ENCODE measurements at regions not wholly inside any gene's neighbourhood (a gene's known extent, or its start where the extent isn't known, plus 50 kb on each side); places are given as distances from the start of the nearest gene placed in this dataset.
"Not testable (repeated sequence)": the region's sequence is repeated elsewhere in the genome, so short reads cannot be mapped to it uniquely, and the experiment has no call there.

DNA sequence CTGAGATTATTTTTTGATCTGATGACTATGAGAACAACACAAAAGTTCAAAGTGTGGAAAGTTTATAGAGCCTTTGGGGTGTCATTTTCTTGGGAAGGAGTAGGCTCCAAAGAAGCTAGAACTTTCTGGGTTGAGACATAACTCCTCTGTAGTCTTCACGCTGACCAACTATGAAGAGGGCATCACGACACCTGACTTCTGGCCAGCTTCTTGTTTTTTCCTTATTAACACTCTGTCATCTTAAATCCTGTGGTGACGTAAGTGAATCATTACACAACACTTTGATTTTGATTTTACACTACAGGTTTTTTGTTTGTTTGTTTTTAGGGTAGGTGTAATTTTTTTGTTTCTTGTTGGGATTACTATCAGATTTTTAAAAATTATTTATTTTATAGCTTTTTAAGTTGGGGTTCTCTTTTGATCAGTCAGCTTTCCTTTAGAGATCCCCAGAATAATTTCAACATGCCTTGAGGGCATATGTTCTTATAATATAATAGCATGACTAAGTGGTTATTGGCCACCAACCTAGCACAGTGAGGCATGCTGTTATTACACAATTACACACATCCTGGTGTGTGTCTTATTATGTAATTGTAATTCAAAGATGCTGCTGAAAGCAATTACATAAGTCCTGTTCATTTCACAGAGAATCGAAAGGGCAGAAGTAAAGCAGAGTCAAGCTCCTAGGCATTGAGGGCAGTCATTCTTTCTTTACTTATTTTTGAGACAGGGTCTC lies 281.6 kb upstream of the NOTCH2NLA start:
- DNase-seq (ENCODE audit: low spot score): not testable (repeated sequence)

DNA sequence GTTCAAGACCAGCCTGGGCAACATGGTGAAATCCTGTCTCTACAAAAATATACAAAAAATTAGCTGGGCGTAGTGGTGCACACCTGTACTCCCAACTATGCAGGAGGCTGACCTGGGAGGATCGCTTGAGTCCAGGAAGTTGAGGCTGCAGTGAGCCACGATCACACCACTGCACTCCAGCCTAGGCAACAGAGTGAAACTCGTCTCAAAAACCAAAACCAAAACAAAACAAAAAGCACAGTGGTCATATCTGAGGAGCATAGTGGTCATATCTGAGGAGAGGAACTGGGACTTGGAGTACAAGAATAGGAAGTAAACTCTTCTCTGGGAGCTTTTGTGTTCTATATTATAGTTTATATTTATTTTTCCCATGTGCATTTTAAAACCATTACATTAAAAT lies 275.3 kb upstream of the NOTCH2NLA start:
- DNase-seq (ENCODE audit: low spot score): not testable (repeated sequence)

DNA sequence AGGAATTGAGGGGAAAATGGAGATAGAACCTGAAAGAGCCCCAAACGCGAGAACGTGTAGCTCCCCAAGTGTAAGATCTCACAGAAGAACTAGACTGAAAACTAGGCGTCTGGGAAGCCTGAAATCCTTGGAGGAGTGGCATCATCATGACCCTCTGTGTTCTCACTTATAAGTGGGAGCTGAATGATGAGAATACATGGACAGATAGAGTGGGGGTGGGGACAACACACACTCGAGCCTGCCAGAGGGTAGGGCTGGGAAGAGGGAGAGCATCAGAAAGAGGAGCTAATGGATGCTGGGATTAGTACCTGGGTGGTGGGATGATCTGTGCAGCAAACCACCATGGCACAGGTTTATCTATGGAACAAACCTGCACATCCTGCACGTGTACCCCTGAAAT lies 258.7 kb upstream of the NOTCH2NLA start:
- not testable (repeated sequence) for DNase-seq (ENCODE audit: low spot score)

DNA sequence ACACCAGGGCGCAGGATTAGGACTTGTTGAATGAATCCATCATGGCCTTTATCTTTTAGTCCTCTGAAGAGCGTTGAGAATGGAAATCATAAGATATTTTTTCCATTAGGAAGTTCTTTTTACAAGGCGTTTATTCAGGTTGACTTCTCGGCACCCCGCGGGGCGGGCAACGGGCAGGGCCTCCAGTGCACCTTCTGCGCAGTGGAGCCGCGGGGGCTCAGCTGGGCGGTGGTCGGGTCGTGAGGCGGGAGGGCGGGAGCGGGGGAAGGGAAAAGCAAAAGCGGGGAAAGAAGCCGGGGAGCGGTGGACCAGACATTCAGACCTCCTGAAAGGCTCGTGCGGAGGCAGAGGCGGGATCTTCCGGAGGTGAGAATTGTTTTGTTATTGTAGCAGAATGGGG lies 258.3 kb upstream of the NOTCH2NLA start:
- DNase-seq (ENCODE audit: low spot score): not testable (repeated sequence)

DNA sequence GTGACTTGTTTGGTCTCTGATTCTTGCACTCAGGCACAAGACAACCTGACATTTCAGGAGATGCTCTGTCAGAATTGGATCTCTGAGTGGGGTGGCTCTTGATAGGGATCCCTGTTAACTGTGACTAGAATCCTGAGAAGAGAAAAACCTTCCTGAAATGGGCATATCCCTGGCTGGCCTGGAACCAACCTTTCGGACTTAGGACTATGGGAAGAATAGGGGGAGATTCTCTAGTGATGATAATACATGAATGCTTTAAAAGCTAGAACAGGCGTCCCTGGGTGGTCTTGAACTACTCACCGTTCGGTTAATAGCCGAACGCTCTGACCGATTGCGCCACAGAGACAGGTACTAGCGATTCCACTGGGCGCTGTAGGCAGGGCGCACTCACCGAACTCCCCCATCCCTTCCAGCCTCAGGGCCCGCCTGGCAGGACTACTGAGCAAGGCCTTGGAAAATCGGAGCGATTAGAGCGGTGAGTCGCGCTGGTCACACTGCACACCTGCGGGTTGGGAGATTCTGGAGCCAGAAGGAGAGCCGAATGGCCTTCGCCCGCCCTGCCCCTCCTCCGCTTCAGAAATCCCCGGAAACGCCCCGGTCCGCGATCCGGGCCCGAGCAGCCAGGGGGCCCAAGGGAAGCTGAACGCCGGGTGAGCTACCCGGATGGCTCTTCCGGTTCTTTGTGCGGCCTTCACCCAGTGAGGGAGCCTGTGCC lies 257.6 kb upstream of the NOTCH2NLA start:
- DNase-seq (ENCODE audit: low spot score): not testable (repeated sequence)

DNA sequence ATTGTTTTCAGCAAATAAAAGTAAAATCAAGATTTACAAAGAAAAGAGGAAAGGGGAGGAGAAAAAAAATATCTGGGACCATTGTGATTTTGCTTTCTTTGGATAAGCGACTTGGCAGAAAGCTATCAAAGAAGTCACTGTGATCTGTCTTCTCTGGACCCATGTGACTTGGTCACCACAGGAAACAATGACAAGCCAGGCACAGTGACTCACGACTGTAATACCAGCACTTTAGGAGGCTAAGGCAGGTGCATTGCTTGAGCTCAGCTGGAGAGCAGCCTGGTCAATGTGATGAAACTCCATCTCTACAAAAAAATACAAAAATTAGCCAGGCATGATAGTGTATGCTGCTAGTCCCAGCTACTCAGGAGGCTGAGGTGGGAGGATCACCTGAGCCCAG lies 255.4 kb upstream of the NOTCH2NLA start:
- not testable (repeated sequence) for DNase-seq (ENCODE audit: low spot score)

DNA sequence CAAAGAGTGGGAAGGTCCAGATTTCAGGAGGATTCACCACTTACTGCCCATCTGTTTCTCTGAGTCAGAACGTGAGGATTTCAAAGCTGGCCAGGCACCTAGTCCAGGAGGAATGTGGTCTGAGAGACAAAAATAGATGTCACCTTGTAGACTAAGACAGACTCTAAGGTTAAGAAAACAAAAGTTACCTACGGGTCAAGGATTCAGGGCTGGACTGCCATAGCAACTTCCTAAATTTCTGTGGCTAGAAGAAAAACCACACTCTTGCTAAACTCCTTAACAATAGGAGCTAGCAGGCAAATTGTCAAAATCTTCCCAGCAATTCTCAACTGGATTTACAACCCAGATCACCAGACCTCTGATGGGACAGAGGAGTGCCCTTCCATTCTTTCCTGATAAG lies 250.4 kb upstream of the NOTCH2NLA start:
- not testable (repeated sequence) for DNase-seq (ENCODE audit: low spot score)

DNA sequence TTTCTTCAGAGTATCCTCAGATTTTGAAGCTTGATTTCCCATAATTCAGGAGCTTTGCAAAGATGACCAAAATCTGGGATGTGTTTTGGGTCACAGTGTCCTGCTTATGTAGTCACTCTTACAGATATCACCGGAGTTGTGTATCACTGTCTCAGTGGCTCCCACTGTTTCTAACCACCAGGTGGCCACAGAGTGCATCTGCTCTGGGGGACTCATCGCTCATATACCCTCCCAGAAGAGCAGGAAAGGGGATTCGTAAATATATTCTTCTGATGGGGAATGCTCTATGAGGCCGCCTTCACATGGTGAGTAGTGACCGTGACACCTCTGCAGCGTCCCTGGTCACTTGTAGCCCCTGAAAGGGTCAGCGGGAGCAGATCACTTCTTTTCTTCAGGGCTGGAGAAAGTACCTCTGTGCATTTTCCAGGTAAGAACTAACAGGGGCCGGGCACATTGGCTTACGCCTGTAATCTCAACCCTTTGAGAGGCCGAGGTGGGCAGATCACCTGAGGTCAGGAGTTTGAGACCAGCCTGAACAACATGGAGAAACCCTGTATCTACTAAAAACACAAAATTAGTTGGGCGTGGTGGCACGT lies 249.4 kb upstream of the NOTCH2NLA start:
- DNase-seq (ENCODE audit: low spot score): peak; percentile 29

DNA sequence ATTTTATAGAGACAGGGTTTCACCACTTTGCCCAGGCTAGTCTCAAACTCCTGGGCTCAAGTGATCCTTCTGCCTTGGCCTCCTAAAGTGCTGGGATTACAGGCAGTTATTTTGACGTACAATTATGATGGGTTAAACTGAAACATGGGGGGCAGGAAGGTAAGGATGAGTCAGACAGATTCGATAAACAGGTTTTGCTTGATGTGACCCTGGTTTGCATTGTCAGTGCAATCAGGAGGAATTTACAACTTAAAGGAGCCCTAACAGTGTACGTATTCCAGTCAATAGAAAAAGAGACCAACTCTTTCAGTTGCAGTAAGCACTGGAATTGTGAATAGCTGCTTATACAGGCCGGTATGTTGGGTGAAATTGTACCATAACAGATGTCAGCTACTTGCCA lies 246.3 kb upstream of the NOTCH2NLA start:
- DNase-seq (ENCODE audit: low spot score): not testable (repeated sequence)

DNA sequence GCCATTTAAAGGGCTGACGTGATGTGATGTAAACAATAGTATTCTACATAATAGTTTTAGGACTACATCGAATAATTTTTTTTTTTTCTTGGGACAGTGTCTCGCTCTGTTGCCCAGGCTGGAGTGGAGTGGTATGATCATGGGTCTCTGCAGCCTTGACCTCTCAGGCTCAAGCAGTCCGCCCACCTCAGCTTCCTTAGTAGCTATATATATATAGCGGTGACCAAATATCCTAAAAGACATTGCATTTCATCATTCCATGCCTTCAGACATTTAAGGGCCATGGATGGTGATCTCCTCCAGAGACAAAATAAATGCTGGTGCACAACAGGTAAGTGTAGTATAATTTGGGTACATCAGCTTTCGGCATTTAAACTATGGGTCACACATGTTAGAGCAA lies 245.4 kb upstream of the NOTCH2NLA start:
- not testable (repeated sequence) for DNase-seq (ENCODE audit: low spot score)

DNA sequence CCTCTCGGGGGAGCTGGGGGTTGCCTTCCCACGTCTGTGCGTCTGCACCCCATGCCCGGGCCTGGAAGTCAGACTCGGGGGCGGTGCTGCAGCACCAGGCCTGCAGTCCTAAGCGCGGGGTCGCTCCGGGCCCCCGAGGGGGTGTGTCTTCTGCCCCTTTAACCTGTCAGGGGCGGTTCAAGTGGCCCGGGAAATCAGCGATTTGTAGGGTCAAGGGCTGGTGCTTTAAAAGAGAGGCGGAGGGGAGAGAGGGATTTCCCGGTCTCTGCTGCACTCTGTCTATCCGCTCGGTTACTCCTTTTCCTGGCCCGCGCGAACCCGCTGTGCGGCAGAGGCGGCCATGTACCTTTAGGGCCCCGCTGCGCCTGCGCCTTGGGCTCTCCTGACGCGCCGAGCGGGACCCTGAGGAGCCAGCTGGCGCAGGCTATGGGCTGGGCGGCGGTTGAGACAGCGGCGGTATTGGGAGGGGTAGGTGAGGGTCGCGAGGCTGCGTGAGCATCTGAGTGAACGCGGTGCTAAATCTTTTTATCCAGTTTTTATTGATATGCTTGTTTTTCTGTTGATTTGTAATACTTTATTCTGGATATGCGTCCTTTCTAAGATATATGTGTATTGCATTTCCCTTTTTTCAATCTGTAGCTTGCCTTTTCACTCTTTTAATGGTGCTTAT lies 243.5 kb upstream of the NOTCH2NLA start:
- DNase-seq (ENCODE audit: low spot score): not testable (repeated sequence)

DNA sequence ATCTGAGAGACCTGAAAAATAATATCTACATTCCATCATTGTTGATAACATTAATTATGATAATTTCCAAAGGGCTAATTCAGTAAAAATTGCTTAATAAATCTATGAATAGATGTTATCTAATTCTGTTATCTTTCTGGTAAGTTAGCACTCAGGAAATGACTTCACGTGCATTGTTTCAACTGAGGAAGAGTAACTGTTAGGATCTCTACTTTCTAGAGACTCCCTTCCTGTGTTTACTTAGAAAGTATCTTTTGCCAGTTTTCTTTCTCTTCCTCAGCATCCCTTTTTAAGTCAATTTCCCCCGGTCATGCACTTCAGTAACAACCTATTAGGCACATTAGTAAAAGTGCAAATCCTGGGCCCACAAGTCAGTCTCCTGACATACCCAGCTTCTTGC lies 231.1 kb upstream of the NOTCH2NLA start:
- DNase-seq (ENCODE audit: low spot score): not testable (repeated sequence)

DNA sequence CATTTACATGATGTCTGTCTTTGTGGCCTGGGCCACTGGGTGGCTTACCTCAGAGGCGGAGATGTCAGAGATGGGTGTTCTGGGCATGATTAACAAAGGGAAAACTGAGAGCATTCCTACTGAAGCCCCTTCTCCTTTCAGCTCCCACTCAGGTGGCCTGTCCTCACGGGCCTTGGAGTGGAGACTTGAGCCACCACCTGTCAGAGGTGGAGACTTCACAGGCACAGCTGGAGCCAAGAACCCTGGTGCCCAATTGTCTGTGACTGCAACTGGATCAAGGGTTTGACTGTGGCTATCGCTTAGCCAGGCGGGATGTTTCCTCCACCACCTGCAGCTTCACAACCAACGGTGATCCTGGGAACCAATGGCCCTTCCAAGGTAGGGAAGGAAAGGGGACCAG lies 230.5 kb upstream of the NOTCH2NLA start:
- DNase-seq (ENCODE audit: low spot score): not testable (repeated sequence)

DNA sequence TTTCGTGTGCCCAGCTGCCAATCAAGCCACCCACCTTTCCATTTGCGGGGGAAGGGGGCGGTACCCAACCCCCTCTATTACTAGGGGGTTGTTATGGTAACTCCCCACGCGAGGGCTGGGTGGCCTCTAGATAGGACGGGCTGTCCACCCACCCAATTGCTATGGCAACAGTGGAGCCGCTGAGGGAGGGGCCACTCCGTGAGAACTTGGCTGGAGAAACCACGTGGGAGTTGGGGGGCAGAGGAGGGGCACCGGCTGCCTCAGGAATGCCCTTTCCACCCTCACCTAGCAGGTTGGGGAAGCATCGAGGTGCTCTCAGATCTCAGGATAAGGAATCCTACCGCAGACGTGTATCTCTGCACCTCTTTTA lies 220.0 kb upstream of the NOTCH2NLA start:
- DNase-seq (ENCODE audit: low spot score): not testable (repeated sequence)

DNA sequence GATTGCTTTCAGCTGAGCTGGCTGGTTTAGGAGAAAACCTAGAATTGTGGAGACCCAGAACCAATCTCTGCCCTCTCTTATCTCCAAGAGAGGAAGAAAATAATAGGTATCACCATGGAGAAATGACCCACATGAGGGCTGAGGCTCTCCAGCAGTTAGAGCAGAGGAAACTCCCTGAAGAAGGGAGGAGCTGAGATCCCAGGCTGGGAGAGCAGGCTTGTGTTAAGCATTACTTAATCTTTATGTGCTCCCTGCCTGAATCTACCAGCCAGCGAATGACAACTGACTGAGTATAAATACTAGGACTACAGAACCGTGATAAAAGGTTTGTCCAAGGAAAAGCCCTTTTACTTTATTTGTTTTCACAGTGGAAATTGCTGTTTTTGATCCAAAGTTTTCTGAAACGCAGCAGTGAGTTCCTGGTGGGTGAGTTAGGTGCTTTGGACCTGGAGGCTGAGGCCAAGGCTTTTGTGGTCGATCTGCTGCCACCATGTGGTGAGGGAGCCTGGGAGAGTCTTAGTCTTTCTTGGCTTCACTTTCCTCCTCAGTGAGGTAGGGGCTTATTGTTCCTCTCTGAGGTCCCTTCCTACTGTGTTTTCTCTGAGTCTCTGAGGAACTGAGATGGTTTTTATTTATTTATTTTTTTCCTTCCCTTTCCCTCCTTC lies 219.5 kb upstream of the NOTCH2NLA start:
- DNase-seq (ENCODE audit: low spot score): not testable (repeated sequence)

DNA sequence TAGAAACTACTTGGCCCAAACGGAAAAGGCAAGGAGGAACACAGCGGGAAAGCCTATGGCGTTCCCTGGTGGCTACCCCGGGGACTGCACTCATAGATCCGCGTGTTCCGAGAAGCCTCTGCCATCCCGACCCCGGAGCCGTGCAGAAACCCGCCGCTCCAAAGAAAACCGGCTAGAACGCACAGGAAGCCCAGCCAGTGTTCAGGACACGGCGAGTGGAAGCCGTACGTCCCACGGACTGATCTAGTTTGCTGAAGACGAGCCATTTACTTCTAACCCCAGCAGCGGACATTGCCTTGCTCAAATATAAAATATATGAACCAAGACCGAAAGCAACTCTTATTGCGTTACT lies 215.0 kb upstream of the NOTCH2NLA start:
- DNase-seq (ENCODE audit: low spot score): not testable (repeated sequence)

DNA sequence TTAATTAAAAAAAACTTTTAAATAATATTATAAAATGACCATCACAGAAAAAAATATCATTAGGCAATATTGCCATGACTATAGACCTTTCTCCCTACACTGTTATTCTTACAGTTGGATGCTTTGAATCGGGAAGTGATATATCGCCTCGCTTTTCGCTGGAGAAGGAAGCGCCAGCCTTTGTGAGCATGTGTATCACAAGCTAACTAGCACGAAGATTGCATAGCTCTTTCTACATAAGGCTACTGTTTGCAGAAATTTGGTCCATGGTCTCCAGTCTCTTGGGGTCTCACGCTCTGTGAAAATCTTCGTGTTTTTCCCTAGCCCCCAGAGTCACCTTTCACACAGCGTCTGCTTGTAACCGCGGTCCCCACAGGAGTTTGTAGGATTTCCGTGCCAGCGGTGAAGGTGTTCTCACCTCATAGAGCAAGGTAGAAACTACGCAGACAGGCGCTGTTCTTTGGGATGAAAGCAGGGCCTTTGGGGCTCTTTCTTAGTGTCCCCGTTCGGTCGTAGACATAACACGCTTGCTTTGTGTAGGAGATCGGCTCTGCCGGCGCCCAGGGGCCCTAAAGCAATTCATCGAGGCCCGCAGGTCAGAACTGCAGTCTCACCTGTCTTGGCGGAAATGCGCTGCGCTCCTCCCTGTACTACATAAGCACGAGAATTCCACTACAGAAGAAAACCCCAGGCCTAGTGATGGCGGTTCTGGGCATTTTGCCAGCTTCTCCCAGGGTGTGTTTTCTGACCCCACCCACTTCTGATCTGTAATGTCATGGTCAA lies 214.5 kb upstream of the NOTCH2NLA start:
- not testable (repeated sequence) for DNase-seq (ENCODE audit: low spot score)

DNA sequence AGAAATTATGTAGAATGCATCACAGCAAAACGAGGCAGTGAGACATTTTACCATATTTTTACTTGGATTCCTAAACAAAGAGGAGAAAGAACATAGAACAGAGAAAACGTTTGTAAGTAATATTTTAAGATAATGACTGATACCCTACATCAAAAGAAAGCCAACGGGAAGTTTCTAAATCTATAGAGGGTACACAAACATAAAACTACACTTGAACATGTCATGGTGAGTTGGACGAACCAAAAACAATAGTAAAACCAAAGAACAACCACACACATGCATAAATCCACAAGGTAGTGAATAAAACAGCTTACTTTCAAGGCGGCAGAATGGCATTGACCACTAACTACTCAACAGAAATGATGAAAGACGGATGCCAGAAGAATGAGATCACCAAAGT lies 209.7 kb upstream of the NOTCH2NLA start:
- DNase-seq (ENCODE audit: low spot score): not testable (repeated sequence)

DNA sequence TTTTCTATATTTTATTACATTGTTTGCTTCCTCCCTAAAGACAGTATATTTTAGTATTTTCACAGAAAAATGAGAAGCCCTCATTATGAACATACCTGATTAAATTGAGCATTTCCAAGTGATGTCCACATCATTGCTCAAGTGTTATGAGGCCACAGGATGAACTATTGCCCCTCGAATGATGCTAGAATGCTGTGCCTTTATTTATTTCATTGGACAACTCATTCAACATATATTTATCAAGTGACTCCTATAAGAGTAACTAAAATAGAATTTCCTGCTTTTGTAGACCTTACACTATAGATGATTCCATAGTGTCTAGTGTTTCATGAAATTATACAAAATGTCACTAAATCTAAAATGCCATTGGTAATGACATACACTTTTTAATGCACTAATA lies 187.8 kb upstream of the NOTCH2NLA start:
- DNase-seq (ENCODE audit: low spot score): not testable (repeated sequence)

DNA sequence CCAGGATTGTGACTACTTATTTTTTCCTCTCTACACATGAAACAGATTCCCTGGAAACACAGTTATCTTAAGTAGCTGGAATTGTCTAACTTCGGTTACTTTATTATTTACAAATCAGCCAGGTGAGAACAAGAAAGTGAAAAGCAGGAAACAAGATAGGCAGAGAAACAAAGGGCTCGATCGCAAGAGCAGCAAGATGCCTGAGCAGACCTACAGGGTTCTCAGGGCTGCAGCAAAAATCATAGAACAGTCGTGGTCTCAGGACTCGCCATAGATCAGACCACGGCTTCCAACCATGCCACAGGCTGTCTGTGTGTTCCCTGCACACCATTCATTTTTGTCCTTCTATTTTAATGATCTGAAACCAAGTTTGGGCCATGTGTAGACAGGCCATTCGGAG lies 186.2 kb upstream of the NOTCH2NLA start:
- not testable (repeated sequence) for DNase-seq (ENCODE audit: low spot score)

DNA sequence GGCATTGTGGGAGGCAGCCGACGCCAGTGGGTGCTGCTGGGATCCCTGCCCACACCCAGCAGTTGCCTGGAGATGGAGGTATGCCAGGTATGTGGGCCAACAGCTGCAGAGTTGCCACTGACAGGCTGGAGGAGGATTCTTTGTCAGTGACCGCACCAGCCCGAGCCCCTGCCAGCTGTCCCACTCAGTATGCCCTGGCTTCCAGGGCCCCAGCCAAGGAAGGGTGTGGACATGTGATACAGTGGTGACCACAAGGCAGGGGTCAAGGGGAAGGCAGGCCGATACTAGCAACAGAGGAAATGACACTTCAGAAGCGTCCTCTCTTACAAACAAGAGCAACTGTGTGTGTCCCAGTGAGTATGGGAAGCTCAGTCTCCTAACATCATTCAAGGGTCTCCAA lies 185.1 kb upstream of the NOTCH2NLA start:
- DNase-seq (ENCODE audit: low spot score): not testable (repeated sequence)

All from HuH-7 (cell line).